ENCODE measurements at regions not wholly inside any gene's neighbourhood (a gene's known extent, or its start where the extent isn't known, plus 50 kb on each side); places are given as distances from the start of the nearest gene placed in this dataset.

DNA sequence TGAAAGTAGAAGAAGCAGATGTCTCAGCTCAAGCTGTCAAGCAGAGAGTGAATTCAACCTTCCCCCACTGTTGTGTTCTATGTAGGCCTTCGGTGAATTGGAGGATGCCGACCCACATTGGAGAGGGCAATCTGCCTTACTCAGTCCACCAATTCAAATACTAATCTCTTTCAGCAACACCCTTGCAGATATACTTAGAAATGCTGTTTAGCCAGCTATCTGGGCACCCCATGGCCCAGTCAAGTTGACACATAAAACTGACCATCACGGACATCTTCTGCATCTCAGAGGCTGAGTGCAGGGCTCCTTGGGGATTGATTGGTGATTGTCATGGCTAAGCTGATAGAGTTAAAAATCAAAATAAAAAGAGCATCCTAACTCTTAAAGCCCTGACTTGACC lies 58.3 kb downstream of the IRX3 start:
- Histone ChIP-seq H2BK15ac (ENCODE audit: low read depth, low read length) (no peak overlapping the region), H3K9ac (ENCODE audit: low read depth, low read length) (no peak overlapping the region), H3K23ac (ENCODE audit: low read depth, low read length) (no peak overlapping the region), H3K36me3 (ENCODE audit: control insufficient read depth, insufficient read depth, low read length) (no peaks in the 10 kb centered on the region), H3K9me3 (ENCODE audit: control insufficient read depth, insufficient read depth, low read length) (no peaks in the 10 kb centered on the region), H2BK5ac (ENCODE audit: low read depth, low read length, poor library complexity, severe bottlenecking) (no peak overlapping the region), H2AFZ (replicated peaks; ENCODE audit: low read length, poor library complexity) (no peak overlapping the region), H2BK120ac (ENCODE audit: low read depth, low read length) (no peak overlapping the region), H3K56ac (ENCODE audit: extremely low read depth, insufficient read depth, low read length) (no peak overlapping the region), H3K4ac (ENCODE audit: low read depth, low read length) (no peak overlapping the region), H3K4me2 (ENCODE audit: low read depth, low read length) (no peak overlapping the region), H2BK20ac (ENCODE audit: low read depth, low read length) (no peak overlapping the region), H3K4me1 (ENCODE audit: control insufficient read depth, insufficient read depth, low read length) (no peaks in the 10 kb centered on the region), H3K27me3 (ENCODE audit: control insufficient read depth, insufficient read depth, low read length) (no peaks in the 10 kb centered on the region; the same call in 1 of the 2 replicates), H3K9me1 (ENCODE audit: insufficient read depth, low read length) (no peaks in the 10 kb centered on the region), H4K20me1 (ENCODE audit: insufficient read depth, low read length) (no peaks in the 10 kb centered on the region), H2AK5ac (ENCODE audit: low read depth, low read length) (no peak overlapping the region), H3K14ac (replicated peaks; ENCODE audit: low read depth, low read length) (no peak overlapping the region), H3K27ac (ENCODE audit: insufficient read depth, low read length) (no peak overlapping the region), H2AK9ac (replicated peaks; ENCODE audit: low read depth, low read length, poor library complexity) (no peak overlapping the region), H4K8ac (ENCODE audit: low read depth in 2 of 2, low read length in 2 of 2) (no peak overlapping the region), H3K18ac (ENCODE audit: low read depth, low read length) (no peak overlapping the region), H3K79me1 (ENCODE audit: low read depth in 1 of 2, low read length in 2 of 2) (no peaks in the 10 kb centered on the region), H4K5ac (ENCODE audit: low read depth, low read length) (no peak overlapping the region), H3K4me3 (ENCODE audit: insufficient read depth, low read depth, low read length) (no peak overlapping the region), H4K91ac (ENCODE audit: insufficient read depth, low read depth, low read length) (no peak overlapping the region)
- ChIA-PET CTCF (no interaction called here), POLR2A (ENCODE audit: unreplicated experiment) (no interaction called here)
- BruUV-seq (replicated peaks) = no TSS peak
- in situ Hi-C loops (cut with MboI; ENCODE audit: low sequenced_read_pairs) = no loop called here
- DNase-seq = no peak
- ATAC-seq (ENCODE audit: low read depth) = no peak
- no peak for TF ChIP-seq MXI1 (IDR thresholded peaks at IDR 0.05; ENCODE audit: borderline replicate concordance, low read depth, low read length)
- whole genome bisulfite sequencing, 2 experiments (ENCODE audit: extremely low coverage in 2 of 2, insufficient read length in 1 of 2) = no CpG with 5 or more reads among the region's 3 CpGs
- intact Hi-C loops (cut with micrococcal nuclease) = no loop called here
- dilution Hi-C loops (cut with HindIII; ENCODE audit: low sequenced_read_pairs, unreplicated experiment) = no loop called here
